ENCODE measurements at regions not wholly inside any gene's neighbourhood (a gene's known extent, or its start where the extent isn't known, plus 50 kb on each side); places are given as distances from the start of the nearest gene placed in this dataset.
A peak's percentile ranks its signal among the peaks of the same experiment; 100 is the strongest.

DNA sequence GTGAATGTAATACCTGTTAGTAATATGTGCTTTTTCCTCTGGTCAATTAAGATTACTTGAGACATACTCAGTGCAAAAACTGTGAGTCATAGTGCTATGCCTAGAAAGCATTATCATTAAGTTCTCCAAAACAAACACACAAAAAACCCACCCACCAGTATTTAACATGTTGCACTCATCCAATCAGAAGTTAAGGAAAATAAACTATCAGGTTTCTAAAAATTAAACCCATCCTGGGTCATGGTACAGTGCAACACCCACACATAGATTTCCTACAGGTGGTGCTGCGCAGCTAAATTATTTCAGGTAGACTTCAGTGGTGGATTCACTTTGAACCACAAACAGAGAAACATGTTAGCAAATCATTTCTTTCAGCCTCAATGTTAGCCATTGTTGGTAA lies 264.4 kb upstream of the VEPH1 start:
- Histone ChIP-seq H3K27me3 (no peaks in the 10 kb centered on the region), H3K4me1 (peaks cover 0 to 14% (median 11%) of the 10 kb centered on the region in 4 donors), H3K4me3 (no peak overlapping the region), H3K27ac (replicated peaks in 1 of 4) (no peak overlapping the region), H3K36me3 (no peaks in the 10 kb centered on the region), H3K9me3 (no peaks in the 10 kb centered on the region)
- DNase-seq (ENCODE audit: extremely low spot score), result no peak
- TF ChIP-seq POLR2A (IDR thresholded peaks at IDR 0.05; ENCODE audit: low read depth), result no peak
- TF ChIP-seq, protein P1, sequence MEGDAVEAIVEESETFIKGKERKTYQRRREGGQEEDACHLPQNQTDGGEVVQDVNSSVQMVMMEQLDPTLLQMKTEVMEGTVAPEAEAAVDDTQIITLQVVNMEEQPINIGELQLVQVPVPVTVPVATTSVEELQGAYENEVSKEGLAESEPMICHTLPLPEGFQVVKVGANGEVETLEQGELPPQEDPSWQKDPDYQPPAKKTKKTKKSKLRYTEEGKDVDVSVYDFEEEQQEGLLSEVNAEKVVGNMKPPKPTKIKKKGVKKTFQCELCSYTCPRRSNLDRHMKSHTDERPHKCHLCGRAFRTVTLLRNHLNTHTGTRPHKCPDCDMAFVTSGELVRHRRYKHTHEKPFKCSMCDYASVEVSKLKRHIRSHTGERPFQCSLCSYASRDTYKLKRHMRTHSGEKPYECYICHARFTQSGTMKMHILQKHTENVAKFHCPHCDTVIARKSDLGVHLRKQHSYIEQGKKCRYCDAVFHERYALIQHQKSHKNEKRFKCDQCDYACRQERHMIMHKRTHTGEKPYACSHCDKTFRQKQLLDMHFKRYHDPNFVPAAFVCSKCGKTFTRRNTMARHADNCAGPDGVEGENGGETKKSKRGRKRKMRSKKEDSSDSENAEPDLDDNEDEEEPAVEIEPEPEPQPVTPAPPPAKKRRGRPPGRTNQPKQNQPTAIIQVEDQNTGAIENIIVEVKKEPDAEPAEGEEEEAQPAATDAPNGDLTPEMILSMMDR (IDR thresholded peaks at IDR 0.05), result no peak
- TF ChIP-seq EP300 (IDR thresholded peaks at IDR 0.05), result no peak
- no peak for TF ChIP-seq POLR2AphosphoS5 (IDR thresholded peaks at IDR 0.05)
- intact Hi-C loops (cut with DNase I), result no loop called here
- 100% methylated on average over 1 of the region's 1 CpG for WGBS

DNA sequence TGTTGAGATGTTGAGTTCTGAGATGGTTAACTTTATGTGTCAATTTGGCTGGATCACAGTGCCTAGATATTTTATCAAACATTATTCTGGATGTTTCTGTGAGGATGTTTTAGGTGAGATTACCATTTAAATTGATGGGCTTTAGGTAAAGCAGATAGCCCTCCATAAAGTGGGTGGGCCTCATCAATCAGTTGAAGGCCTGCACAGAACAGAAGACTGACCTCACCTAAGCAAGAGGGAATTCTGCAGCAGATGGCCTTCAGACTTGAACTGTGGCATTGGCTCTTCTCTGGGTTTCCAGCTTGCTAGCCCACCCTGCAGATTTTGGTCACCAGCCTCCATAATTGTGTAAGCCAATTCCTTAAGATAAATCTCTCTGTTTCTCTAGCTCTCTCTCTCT lies 260.4 kb upstream of the VEPH1 start:
- DNase-seq (ENCODE audit: extremely low spot score), result no peak
- H3K9me3 ChIP-seq, result no peaks in the 10 kb centered on the region
- H3K36me3 ChIP-seq, result no peaks in the 10 kb centered on the region
- TF ChIP-seq POLR2AphosphoS5 (IDR thresholded peaks at IDR 0.05) (no peak), POLR2A (IDR thresholded peaks at IDR 0.05; ENCODE audit: low read depth) (no peak), EP300 (IDR thresholded peaks at IDR 0.05) (no peak)
- TF ChIP-seq, protein P1 (IDR thresholded peaks at IDR 0.05), result no peak
- H3K4me3 ChIP-seq, result no peak overlapping the region
- no peak overlapping the region for H3K27ac ChIP-seq (replicated peaks in 1 of 4)
- H3K4me1 ChIP-seq, result peaks cover 0 to 1% (median 0%) of the 10 kb centered on the region in 4 donors
- no peaks in the 10 kb centered on the region for H3K27me3 ChIP-seq
- intact Hi-C loops (cut with DNase I), result no loop called here

DNA sequence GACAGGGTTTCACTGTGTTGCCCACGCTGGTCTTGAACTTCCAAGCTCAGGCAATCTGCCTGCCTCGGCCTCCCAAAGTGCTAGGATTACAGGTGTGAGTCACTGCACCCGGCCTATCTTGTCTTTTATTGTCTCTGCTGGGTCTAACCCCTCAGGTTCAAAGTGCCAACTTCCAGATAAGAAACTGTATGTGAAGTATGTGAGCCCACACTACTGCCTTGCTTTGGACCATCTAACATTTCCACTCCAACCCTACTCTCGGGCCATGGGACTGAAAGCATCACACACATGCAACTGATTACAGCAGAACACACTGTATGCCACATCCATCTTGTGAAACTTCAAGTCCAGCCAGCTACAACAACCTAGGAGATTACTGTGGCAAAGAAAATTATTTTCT lies 256.1 kb upstream of the VEPH1 start:
- peaks cover 0 to 7% (median 0%) of the 10 kb centered on the region in 4 donors for H3K4me1 ChIP-seq
- H3K27ac ChIP-seq (replicated peaks in 1 of 4), result no peak overlapping the region
- H3K4me3 ChIP-seq, result no peak overlapping the region
- no peaks in the 10 kb centered on the region for H3K27me3 ChIP-seq
- DNase-seq (ENCODE audit: extremely low spot score), result no peak
- no peaks in the 10 kb centered on the region for H3K9me3 ChIP-seq
- intact Hi-C loops (cut with DNase I), result no loop called here
- TF ChIP-seq POLR2AphosphoS5 (IDR thresholded peaks at IDR 0.05) (no peak), EP300 (IDR thresholded peaks at IDR 0.05) (no peak)
- TF ChIP-seq, protein P1 (IDR thresholded peaks at IDR 0.05), result no peak
- no peaks in the 10 kb centered on the region for H3K36me3 ChIP-seq
- WGBS, result 85% methylated on average over 4 of the region's 4 CpGs

DNA sequence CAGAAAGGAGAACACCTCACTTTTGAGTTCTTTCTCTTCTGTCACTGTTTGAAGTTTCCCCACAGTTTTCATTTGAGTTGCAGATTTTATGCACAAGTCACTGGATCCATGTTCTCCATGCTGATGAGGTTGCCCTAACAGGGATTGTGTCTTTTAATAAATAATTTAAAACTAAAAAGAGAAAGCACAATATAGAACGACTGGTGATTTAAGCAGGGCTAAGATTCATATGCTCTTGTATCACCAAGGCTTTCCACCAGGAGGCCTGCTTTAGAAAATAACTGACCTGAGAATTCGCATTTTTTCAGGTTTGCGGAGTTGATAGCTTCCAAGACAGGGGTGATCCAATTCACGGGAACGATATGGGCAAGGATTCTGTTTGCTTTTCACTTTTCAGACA lies 252.0 kb upstream of the VEPH1 start:
- no peak for TF ChIP-seq EP300 (IDR thresholded peaks at IDR 0.05)
- TF ChIP-seq POLR2A (IDR thresholded peaks at IDR 0.05; ENCODE audit: low read depth), result no peak
- no peak for TF ChIP-seq POLR2AphosphoS5 (IDR thresholded peaks at IDR 0.05)
- TF ChIP-seq, protein P1 (IDR thresholded peaks at IDR 0.05), result peak in 1 of 3 experiments; percentile 2
- intact Hi-C loops (cut with DNase I), result no loop called here
- DNase-seq (ENCODE audit: extremely low spot score), result no peak

DNA sequence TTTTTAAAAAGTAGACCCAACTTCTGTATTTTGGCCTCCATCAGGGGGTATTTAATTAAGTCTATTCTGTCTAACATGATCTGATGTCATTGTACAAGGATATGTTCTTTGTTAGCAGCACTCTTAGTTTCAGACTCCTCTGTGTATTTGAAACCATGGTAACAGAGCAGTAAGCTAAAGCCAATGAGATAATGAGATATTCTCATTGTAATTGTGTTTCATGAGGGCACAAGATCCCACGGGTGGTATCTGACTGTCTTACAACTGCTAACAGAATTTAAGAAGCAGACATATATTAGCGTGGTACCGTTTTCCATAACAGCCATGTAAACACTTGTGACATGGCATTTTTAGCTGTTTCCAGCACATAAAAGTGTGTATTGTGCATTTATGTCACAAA lies 251.2 kb upstream of the VEPH1 start:
- no peak for DNase-seq (ENCODE audit: extremely low spot score)
- WGBS, result 52% methylated on average over 3 of the region's 3 CpGs

More for the DNA sequence above, 252.0 kb upstream of the VEPH1 start:
- Histone ChIP-seq H3K36me3 (no peaks in the 10 kb centered on the region), H3K27ac (replicated peaks in 1 of 4) (no peak overlapping the region), H3K27me3 (no peaks in the 10 kb centered on the region), H3K4me3 (no peak overlapping the region), H3K9me3 (no peaks in the 10 kb centered on the region), H3K4me1 (peaks cover 0 to 7% (median 0%) of the 10 kb centered on the region in 4 donors)
- WGBS, result 74% methylated on average over 5 of the region's 5 CpGs

More for the DNA sequence above, 251.2 kb upstream of the VEPH1 start:
- Histone ChIP-seq H3K4me3 (no peak overlapping the region), H3K9me3 (no peaks in the 10 kb centered on the region), H3K27ac (replicated peaks in 1 of 4) (no peak overlapping the region), H3K4me1 (peaks cover 0 to 7% (median 0%) of the 10 kb centered on the region in 4 donors), H3K36me3 (no peaks in the 10 kb centered on the region), H3K27me3 (no peaks in the 10 kb centered on the region)
- TF ChIP-seq, protein P1 (IDR thresholded peaks at IDR 0.05), result no peak
- no peak for TF ChIP-seq POLR2A (IDR thresholded peaks at IDR 0.05; ENCODE audit: low read depth)
- no peak for TF ChIP-seq EP300 (IDR thresholded peaks at IDR 0.05)
- no peak for TF ChIP-seq POLR2AphosphoS5 (IDR thresholded peaks at IDR 0.05)
- intact Hi-C loops (cut with DNase I), result no loop called here
